HL-60 (cell line): ENCODE measurements at regions not wholly inside any gene's neighbourhood (a gene's known extent, or its start where the extent isn't known, plus 50 kb on each side); places are given as distances from the start of the nearest gene placed in this dataset.
"Not testable (repeated sequence)": the region's sequence is repeated elsewhere in the genome, so short reads cannot be mapped to it uniquely, and the experiment has no call there.

Experiments used
- GABPA ChIP-seq: IDR thresholded peaks from 2 replicates; pipeline ENCODE4 v1.6.1; 2012; ENCODE audit warnings: low read depth
- TF ChIP-seq, protein P1 (sequence below): IDR thresholded peaks from one replicate; pipeline ENCODE4 v1.5.1; 2011; ENCODE audit warnings: low read length, control low read depth, inconsistent platforms; ENCODE audit not compliant: insufficient read depth

DNA sequence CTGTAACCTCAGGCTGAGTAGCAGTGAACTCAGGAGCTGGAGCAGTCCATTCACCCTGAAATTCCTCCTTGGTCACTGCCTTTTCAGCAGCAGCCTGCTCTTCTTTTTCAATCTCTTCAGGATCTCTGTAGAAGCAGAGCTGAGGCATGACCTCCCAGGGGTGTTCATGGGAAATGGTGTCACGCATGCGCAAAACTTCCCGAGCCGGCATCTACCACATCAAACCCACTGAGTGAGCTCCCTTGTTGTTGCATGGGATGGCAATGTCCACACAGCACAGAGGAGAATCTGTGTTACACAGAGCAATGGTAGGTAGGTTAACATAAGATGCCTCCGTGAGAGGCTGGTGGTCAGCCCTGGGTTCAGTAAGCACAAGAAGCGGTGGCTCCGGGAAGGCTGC is 355.8 kb upstream of the PSMD7 start:
- TF ChIP-seq, protein P1, sequence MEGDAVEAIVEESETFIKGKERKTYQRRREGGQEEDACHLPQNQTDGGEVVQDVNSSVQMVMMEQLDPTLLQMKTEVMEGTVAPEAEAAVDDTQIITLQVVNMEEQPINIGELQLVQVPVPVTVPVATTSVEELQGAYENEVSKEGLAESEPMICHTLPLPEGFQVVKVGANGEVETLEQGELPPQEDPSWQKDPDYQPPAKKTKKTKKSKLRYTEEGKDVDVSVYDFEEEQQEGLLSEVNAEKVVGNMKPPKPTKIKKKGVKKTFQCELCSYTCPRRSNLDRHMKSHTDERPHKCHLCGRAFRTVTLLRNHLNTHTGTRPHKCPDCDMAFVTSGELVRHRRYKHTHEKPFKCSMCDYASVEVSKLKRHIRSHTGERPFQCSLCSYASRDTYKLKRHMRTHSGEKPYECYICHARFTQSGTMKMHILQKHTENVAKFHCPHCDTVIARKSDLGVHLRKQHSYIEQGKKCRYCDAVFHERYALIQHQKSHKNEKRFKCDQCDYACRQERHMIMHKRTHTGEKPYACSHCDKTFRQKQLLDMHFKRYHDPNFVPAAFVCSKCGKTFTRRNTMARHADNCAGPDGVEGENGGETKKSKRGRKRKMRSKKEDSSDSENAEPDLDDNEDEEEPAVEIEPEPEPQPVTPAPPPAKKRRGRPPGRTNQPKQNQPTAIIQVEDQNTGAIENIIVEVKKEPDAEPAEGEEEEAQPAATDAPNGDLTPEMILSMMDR, result not testable (repeated sequence)
- TF ChIP-seq GABPA, result not testable (repeated sequence)
